ENCODE measurements at regions not wholly inside any gene's neighbourhood (a gene's known extent, or its start where the extent isn't known, plus 50 kb on each side); places are given as distances from the start of the nearest gene placed in this dataset.

- H3K79me2 ChIP-seq (ENCODE audit: low read length) = no peaks in the 10 kb centered on the region
- H3K4me1 ChIP-seq (ENCODE audit: low read length) = peaks cover 6% of the 10 kb centered on the region
- H3K27ac ChIP-seq (ENCODE audit: low read length) = no peak overlapping the region
- no peaks in the 10 kb centered on the region for H3K36me3 ChIP-seq (replicated peaks; ENCODE audit: low read depth, low read length)
- H3K4me2 ChIP-seq (ENCODE audit: low read length) = no peak overlapping the region
- peaks cover 3% of the 10 kb centered on the region; the same call in 1 of the 2 replicates for H3K9me3 ChIP-seq (ENCODE audit: insufficient read depth, low read length)
- H3K9ac ChIP-seq (ENCODE audit: low read length) = no peak overlapping the region
- no peak overlapping the region for H3K4me3 ChIP-seq (ENCODE audit: low read length)
- H2AFZ ChIP-seq (ENCODE audit: low read depth, low read length) = no peak overlapping the region
- peaks cover 31% of the 10 kb centered on the region; the same call in 1 of the 2 replicates for H3K27me3 ChIP-seq (ENCODE audit: low read depth, low read length)
- no peaks in the 10 kb centered on the region for H4K20me1 ChIP-seq (ENCODE audit: insufficient read depth, low read length)
- TF ChIP-seq CTCF (IDR thresholded peaks at IDR 0.05; ENCODE audit: low read depth, low read length) = no peak
Observed at GRCh38 chr9:108443019-108443633, 412.7 kb downstream of the ACTL7B start.

DNA sequence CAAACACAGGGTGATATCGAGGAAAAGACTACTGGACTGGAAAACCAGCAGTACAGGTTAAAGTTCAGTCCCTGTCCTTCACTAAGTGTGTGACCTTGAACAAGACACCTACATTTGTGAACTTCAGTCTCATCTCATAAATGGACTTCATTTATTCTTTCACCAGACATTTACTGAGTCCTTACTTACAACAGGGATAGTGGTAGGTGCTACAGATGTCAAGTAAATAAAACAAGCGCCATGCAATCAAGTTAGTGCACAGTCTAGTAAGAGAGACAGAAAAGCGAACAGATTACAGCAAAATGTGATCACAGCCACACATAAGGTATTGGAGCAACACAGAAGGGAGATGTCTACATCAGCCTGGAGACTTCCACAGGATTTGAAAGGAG is 413.2 kb downstream of the ACTL7B start:
- no peaks in the 10 kb centered on the region for H4K20me1 ChIP-seq (ENCODE audit: insufficient read depth, low read length)
- peaks cover 3% of the 10 kb centered on the region; the same call in 1 of the 2 replicates for H3K9me3 ChIP-seq (ENCODE audit: insufficient read depth, low read length)
- peaks cover 6% of the 10 kb centered on the region for H3K4me1 ChIP-seq (ENCODE audit: low read length)
- H2AFZ ChIP-seq (ENCODE audit: low read depth, low read length) = no peak overlapping the region
- TF ChIP-seq CTCF (IDR thresholded peaks at IDR 0.05; ENCODE audit: low read depth, low read length) = no peak
- TF ChIP-seq EZH2phosphoT487 (IDR thresholded peaks at IDR 0.05; ENCODE audit: low read depth) = no peak
- H3K4me3 ChIP-seq (ENCODE audit: low read length) = no peak overlapping the region
- H3K79me2 ChIP-seq (ENCODE audit: low read length) = no peaks in the 10 kb centered on the region
- no peak overlapping the region for H3K4me2 ChIP-seq (ENCODE audit: low read length)
- no peak overlapping the region for H3K9ac ChIP-seq (ENCODE audit: low read length)
- H3K27me3 ChIP-seq (ENCODE audit: low read depth, low read length) = peaks cover 31% of the 10 kb centered on the region; the same call in 1 of the 2 replicates
- no peak overlapping the region for H3K27ac ChIP-seq (ENCODE audit: low read length)
- no peaks in the 10 kb centered on the region for H3K36me3 ChIP-seq (replicated peaks; ENCODE audit: low read depth, low read length)

- no peak overlapping the region for H2AFZ ChIP-seq (ENCODE audit: low read depth, low read length)
Observed at GRCh38 chr9:108441726-108442125, 414.1 kb downstream of the ACTL7B start.

DNA sequence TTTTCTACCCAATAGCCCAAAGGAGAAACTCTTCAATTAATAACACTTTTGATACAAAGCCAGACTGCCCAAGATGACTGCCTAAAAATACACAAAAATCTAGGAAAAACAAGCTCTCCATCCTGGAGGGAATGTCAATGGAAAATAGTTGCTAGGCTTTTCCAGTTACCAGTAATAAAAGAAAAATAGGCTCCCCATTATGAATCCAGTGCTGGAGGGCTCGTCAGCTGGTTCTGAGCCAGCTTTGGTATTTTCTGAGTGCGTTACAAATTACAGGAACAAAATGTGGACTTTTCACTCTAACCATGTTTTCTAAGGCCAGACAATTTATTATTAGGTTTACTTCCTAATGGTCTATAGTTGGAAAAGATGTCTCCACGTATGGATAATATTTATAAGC is 414.5 kb downstream of the ACTL7B start:
- H3K4me1 ChIP-seq (ENCODE audit: low read length) = peaks cover 6% of the 10 kb centered on the region
- no peaks in the 10 kb centered on the region for H4K20me1 ChIP-seq (ENCODE audit: insufficient read depth, low read length)
- TF ChIP-seq CTCF (IDR thresholded peaks at IDR 0.05; ENCODE audit: low read depth, low read length) (no peak), EZH2phosphoT487 (IDR thresholded peaks at IDR 0.05; ENCODE audit: low read depth) (no peak)
- H3K9ac ChIP-seq (ENCODE audit: low read length) = no peak overlapping the region
- peaks cover 3% of the 10 kb centered on the region; the same call in 1 of the 2 replicates for H3K9me3 ChIP-seq (ENCODE audit: insufficient read depth, low read length)
- no peak overlapping the region for H3K27ac ChIP-seq (ENCODE audit: low read length)
- no peak overlapping the region for H3K4me2 ChIP-seq (ENCODE audit: low read length)
- no peaks in the 10 kb centered on the region for H3K79me2 ChIP-seq (ENCODE audit: low read length)
- H3K36me3 ChIP-seq (replicated peaks; ENCODE audit: low read depth, low read length) = no peaks in the 10 kb centered on the region
- H3K27me3 ChIP-seq (ENCODE audit: low read depth, low read length) = peaks cover 31% of the 10 kb centered on the region; the same call in 1 of the 2 replicates
- H2AFZ ChIP-seq (ENCODE audit: low read depth, low read length) = no peak overlapping the region
- no peak overlapping the region for H3K4me3 ChIP-seq (ENCODE audit: low read length)

More at GRCh38 chr9:108441726-108442125, 414.1 kb downstream of the ACTL7B start:
- Histone ChIP-seq H3K4me3 (ENCODE audit: low read length) (no peak overlapping the region), H4K20me1 (ENCODE audit: insufficient read depth, low read length) (no peaks in the 10 kb centered on the region), H3K4me1 (ENCODE audit: low read length) (peaks cover 6% of the 10 kb centered on the region), H3K9ac (ENCODE audit: low read length) (no peak overlapping the region), H3K4me2 (ENCODE audit: low read length) (no peak overlapping the region), H3K27me3 (ENCODE audit: low read depth, low read length) (peaks cover 31% of the 10 kb centered on the region; the same call in 1 of the 2 replicates), H3K27ac (ENCODE audit: low read length) (no peak overlapping the region), H3K79me2 (ENCODE audit: low read length) (no peaks in the 10 kb centered on the region), H3K9me3 (ENCODE audit: insufficient read depth, low read length) (peaks cover 3% of the 10 kb centered on the region; the same call in 1 of the 2 replicates), H3K36me3 (replicated peaks; ENCODE audit: low read depth, low read length) (no peaks in the 10 kb centered on the region)
- no peak for TF ChIP-seq CTCF (IDR thresholded peaks at IDR 0.05; ENCODE audit: low read depth, low read length)
- no peak for TF ChIP-seq EZH2phosphoT487 (IDR thresholded peaks at IDR 0.05; ENCODE audit: low read depth)
